ENCODE measurements at regions not wholly inside any gene's neighbourhood (a gene's known extent, or its start where the extent isn't known, plus 50 kb on each side); places are given as distances from the start of the nearest gene placed in this dataset.

- DNase-seq: no peak
Measured at GRCh38 chr4:24287096-24287495, 297.3 kb downstream of the DHX15 start.

GRCh38 chr4:24285759-24286158 is 298.6 kb downstream of the DHX15 start:
- peak in 1 of 3 donors; percentile 14 for DNase-seq

- no peak for DNase-seq
Measured at GRCh38 chr4:24282446-24282845, 301.9 kb downstream of the DHX15 start.

- no peak for DNase-seq
Measured at GRCh38 chr4:24279911-24280375, 304.4 kb downstream of the DHX15 start.

GRCh38 chr4:24279469-24279868 is 304.9 kb downstream of the DHX15 start:
- no peak for DNase-seq

GRCh38 chr4:24278693-24279092 is 305.7 kb downstream of the DHX15 start:
- no peak for DNase-seq

- DNase-seq: peak in 1 of 3 donors; percentile 58
Measured at GRCh38 chr4:24274381-24274941, 309.9 kb downstream of the DHX15 start.

GRCh38 chr4:24273136-24273535 is 311.2 kb downstream of the DHX15 start:
- DNase-seq: no peak

- DNase-seq: peak in 1 of 3 donors; percentile 52
Measured at GRCh38 chr4:24266951-24267722, 317.2 kb downstream of the DHX15 start.

GRCh38 chr4:24265989-24266388 is 318.4 kb downstream of the DHX15 start:
- no peak for DNase-seq

- DNase-seq: no peak
Measured at GRCh38 chr4:24262616-24263015, 321.7 kb downstream of the DHX15 start.

- DNase-seq: no peak
Measured at GRCh38 chr4:24262084-24262483, 322.3 kb downstream of the DHX15 start.

- no peak for DNase-seq
Measured at GRCh38 chr4:24260923-24261564, 323.3 kb downstream of the DHX15 start.

- DNase-seq: no peak
Measured at GRCh38 chr4:24260133-24260715, 324.1 kb downstream of the DHX15 start.

GRCh38 chr4:24256547-24256946 is 327.8 kb downstream of the DHX15 start:
- DNase-seq: no peak

- DNase-seq: no peak
Measured at GRCh38 chr4:24256066-24256465, 328.3 kb downstream of the DHX15 start.

- no peak for DNase-seq
Measured at GRCh38 chr4:24252121-24252520, 332.2 kb downstream of the DHX15 start.

GRCh38 chr4:24251589-24251988 is 332.8 kb downstream of the DHX15 start:
- DNase-seq: no peak

GRCh38 chr4:24249972-24250371 is 334.4 kb downstream of the DHX15 start:
- DNase-seq: no peak

GRCh38 chr4:24248674-24249630 is 335.4 kb downstream of the DHX15 start:
- peak in 2 of 3 donors; percentile 31 to 61 for DNase-seq

- DNase-seq: peak in 1 of 3 donors; percentile 42
Measured at GRCh38 chr4:24245491-24245820, 338.9 kb downstream of the DHX15 start.

Data from muscle of back (tissue), 3 donors.